ENCODE measurements at regions not wholly inside any gene's neighbourhood (a gene's known extent, or its start where the extent isn't known, plus 50 kb on each side); places are given as distances from the start of the nearest gene placed in this dataset.

- TF ChIP-seq CTCF (IDR thresholded peaks at IDR 0.05) = no peak
- no peak for TF ChIP-seq POLR2A (IDR thresholded peaks at IDR 0.05)
Measured at GRCh38 chr6:100230115-100230952, 234.4 kb downstream of the SIM1 start.

Data from prostate gland (tissue), 2 donors.